ENCODE measurements at regions not wholly inside any gene's neighbourhood (a gene's known extent, or its start where the extent isn't known, plus 50 kb on each side); places are given as distances from the start of the nearest gene placed in this dataset.
A peak's percentile ranks its signal among the peaks of the same experiment; 100 is the strongest.

- no peak for DNase-seq (ENCODE audit: low spot score)
Measured at GRCh38 chr2:155151945-155152344, 453.4 kb downstream of the KCNJ3 start.

- DNase-seq (ENCODE audit: low spot score), result no peak
Measured at GRCh38 chr2:155151472-155151871, 453.0 kb downstream of the KCNJ3 start.

GRCh38 chr2:155145758-155146229, 447.3 kb downstream of the KCNJ3 start:
- DNase-seq (ENCODE audit: low spot score), result peak; percentile 95

- no peak for DNase-seq (ENCODE audit: low spot score)
Measured at GRCh38 chr2:155141418-155141817, 442.9 kb downstream of the KCNJ3 start.

GRCh38 chr2:155125585-155126230, 427.2 kb downstream of the KCNJ3 start:
- DNase-seq (ENCODE audit: low spot score), result no peak

GRCh38 chr2:155115846-155116245, 417.4 kb downstream of the KCNJ3 start:
- no peak for DNase-seq (ENCODE audit: low spot score)

GRCh38 chr2:155111070-155111469, 412.6 kb downstream of the KCNJ3 start:
- DNase-seq (ENCODE audit: low spot score), result no peak

- DNase-seq (ENCODE audit: low spot score), result no peak
Measured at GRCh38 chr2:155109527-155109926, 411.0 kb downstream of the KCNJ3 start.

- DNase-seq (ENCODE audit: low spot score), result no peak
Measured at GRCh38 chr2:155100261-155100660, 401.8 kb downstream of the KCNJ3 start.

GRCh38 chr2:155099784-155100183, 401.3 kb downstream of the KCNJ3 start:
- DNase-seq (ENCODE audit: low spot score), result no peak

- no peak for DNase-seq (ENCODE audit: low spot score)
Measured at GRCh38 chr2:155095613-155096012, 397.1 kb downstream of the KCNJ3 start.

GRCh38 chr2:155080373-155080772, 381.9 kb downstream of the KCNJ3 start:
- DNase-seq (ENCODE audit: low spot score), result no peak

GRCh38 chr2:155070489-155070888, 372.0 kb downstream of the KCNJ3 start:
- DNase-seq (ENCODE audit: low spot score), result no peak

GRCh38 chr2:155062922-155063258, 364.4 kb downstream of the KCNJ3 start:
- DNase-seq (ENCODE audit: low spot score), result no peak

- DNase-seq (ENCODE audit: low spot score), result no peak
Measured at GRCh38 chr2:155062250-155062921, 363.9 kb downstream of the KCNJ3 start.

- DNase-seq (ENCODE audit: low spot score), result no peak
Measured at GRCh38 chr2:155060896-155061295, 362.4 kb downstream of the KCNJ3 start.

GRCh38 chr2:155054712-155055111, 356.2 kb downstream of the KCNJ3 start:
- DNase-seq (ENCODE audit: low spot score), result no peak

GRCh38 chr2:155043097-155043496, 344.6 kb downstream of the KCNJ3 start:
- no peak for DNase-seq (ENCODE audit: low spot score)

GRCh38 chr2:155035308-155035707, 336.8 kb downstream of the KCNJ3 start:
- DNase-seq (ENCODE audit: low spot score), result no peak

- DNase-seq (ENCODE audit: low spot score), result peak; percentile 5
Measured at GRCh38 chr2:155033652-155034051, 335.2 kb downstream of the KCNJ3 start.

- no peak for DNase-seq (ENCODE audit: low spot score)
Measured at GRCh38 chr2:155030296-155030695, 331.8 kb downstream of the KCNJ3 start.

- no peak for DNase-seq (ENCODE audit: low spot score)
Measured at GRCh38 chr2:155026651-155027174, 328.2 kb downstream of the KCNJ3 start.

GRCh38 chr2:155023674-155024073, 325.2 kb downstream of the KCNJ3 start:
- DNase-seq (ENCODE audit: low spot score), result no peak

GRCh38 chr2:155022531-155022930, 324.0 kb downstream of the KCNJ3 start:
- DNase-seq (ENCODE audit: low spot score), result no peak
